ENCODE measurements at regions not wholly inside any gene's neighbourhood (a gene's known extent, or its start where the extent isn't known, plus 50 kb on each side); places are given as distances from the start of the nearest gene placed in this dataset.
"Not testable (repeated sequence)": the region's sequence is repeated elsewhere in the genome, so short reads cannot be mapped to it uniquely, and the experiment has no call there.

GRCh38 chr6:121740188-121740587 lies 304.7 kb downstream of the GJA1 start:
- H3K4me3 Mint-ChIP-seq; H3K36me3 Mint-ChIP-seq (ENCODE audit: low read depth); H3K27me3 Mint-ChIP-seq (ENCODE audit: low read depth); H3K27ac Mint-ChIP-seq; H3K4me1 Mint-ChIP-seq (ENCODE audit: low read depth); H3K9me3 Mint-ChIP-seq: not testable (repeated sequence)

DNA sequence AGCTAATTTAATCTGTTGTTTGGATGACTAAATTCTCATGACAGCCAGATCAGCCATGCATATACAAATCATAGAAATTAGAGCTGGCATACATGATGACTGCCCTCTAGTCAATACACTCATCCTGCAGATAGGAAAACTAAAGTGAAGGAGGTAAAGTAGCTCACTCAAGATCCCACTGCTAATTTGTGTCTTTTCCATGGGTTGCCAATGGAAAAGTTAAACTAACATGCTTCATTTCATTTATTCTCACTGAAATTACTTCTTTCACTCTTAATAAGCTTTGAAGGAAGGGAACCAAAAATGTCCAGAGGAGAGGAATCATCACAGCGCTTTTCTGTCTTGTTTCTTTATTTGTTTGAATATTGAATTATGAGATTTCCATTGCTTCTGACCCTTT lies 308.2 kb downstream of the GJA1 start:
- Mint-ChIP-seq H3K27me3 (ENCODE audit: low read depth) (no peaks in the 10 kb centered on the region), H3K9me3 (no peaks in the 10 kb centered on the region), H3K36me3 (ENCODE audit: low read depth) (no peaks in the 10 kb centered on the region), H3K4me3 (no peak overlapping the region), H3K27ac (no peak overlapping the region), H3K4me1 (ENCODE audit: low read depth) (no peaks in the 10 kb centered on the region)

- Mint-ChIP-seq H3K4me3 (no peak overlapping the region), H3K36me3 (ENCODE audit: low read depth) (no peaks in the 10 kb centered on the region), H3K9me3 (no peaks in the 10 kb centered on the region), H3K27me3 (ENCODE audit: low read depth) (no peaks in the 10 kb centered on the region), H3K27ac (no peak overlapping the region), H3K4me1 (ENCODE audit: low read depth) (no peaks in the 10 kb centered on the region)
These were observed 312.9 kb downstream of the GJA1 start for GRCh38 chr6:121748376-121748775.

DNA sequence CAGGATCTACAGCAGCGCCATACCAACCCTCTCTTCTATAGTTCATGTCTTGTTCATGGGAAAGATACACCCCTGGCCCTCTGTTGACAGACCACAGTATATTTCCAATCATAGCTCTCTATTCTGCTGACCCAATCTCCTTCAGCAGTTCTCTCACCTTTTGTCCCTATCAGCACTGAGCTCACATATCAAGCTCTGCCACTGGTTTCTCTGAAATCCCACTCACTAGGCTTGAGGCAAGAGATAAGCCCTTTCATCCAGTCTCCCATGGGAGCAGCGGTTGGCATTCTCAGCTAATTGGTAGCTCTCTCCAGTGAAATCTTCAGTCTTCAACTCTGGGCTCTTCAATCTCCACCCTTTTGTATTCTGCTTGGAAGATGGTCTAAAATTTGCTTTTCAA lies 313.4 kb downstream of the GJA1 start:
- Mint-ChIP-seq H3K4me3 (no peak overlapping the region), H3K27ac (no peak overlapping the region), H3K4me1 (ENCODE audit: low read depth) (no peaks in the 10 kb centered on the region), H3K9me3 (no peaks in the 10 kb centered on the region), H3K27me3 (ENCODE audit: low read depth) (no peaks in the 10 kb centered on the region), H3K36me3 (ENCODE audit: low read depth) (no peaks in the 10 kb centered on the region)

DNA sequence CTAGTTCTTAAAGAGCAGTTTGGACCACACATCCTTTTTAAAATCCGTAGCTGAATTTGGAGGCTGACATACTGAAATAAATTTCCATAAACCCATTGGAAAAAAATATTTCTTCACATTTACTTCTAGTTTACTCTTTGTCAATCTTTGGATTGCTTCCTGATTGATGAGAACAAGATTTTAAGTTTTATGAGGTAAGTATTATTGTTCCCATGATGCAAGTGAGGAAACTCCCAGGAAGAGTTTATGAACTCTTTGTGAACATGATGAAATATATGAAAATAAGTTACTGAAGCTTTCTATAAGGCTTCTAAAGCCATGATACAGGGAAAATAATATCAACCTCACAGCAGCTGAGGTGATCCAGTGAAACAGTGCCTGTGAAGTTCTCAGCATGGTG lies 320.0 kb downstream of the GJA1 start:
- Mint-ChIP-seq H3K36me3 (ENCODE audit: low read depth) (no peaks in the 10 kb centered on the region), H3K27ac (no peak overlapping the region), H3K4me1 (ENCODE audit: low read depth) (peaks cover 3% of the 10 kb centered on the region), H3K4me3 (no peak overlapping the region), H3K27me3 (ENCODE audit: low read depth) (no peaks in the 10 kb centered on the region), H3K9me3 (no peaks in the 10 kb centered on the region)

DNA sequence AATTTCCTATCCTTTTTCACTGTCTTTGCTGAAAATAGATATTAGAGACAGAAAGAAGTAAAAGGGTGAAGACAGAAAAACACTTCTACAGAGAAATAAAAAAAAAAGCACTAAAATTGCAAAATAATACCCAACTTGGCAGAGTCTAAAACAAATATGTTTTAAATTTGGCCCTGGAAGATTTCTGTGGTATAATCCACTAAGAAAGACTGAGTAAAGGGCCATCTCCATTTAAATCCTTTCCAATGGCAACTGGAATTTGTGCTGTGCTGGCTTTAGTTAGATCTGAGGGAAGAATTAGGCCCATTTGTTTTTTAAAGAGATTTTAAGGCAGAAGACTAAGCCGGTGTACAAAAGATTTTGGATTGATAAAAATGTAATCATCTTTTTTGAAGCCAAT lies 321.2 kb downstream of the GJA1 start:
- H3K9me3 Mint-ChIP-seq, result peaks cover 4% of the 10 kb centered on the region
- no peak overlapping the region for H3K27ac Mint-ChIP-seq
- H3K4me1 Mint-ChIP-seq (ENCODE audit: low read depth), result peaks cover 3% of the 10 kb centered on the region
- no peaks in the 10 kb centered on the region for H3K36me3 Mint-ChIP-seq (ENCODE audit: low read depth)
- no peak overlapping the region for H3K4me3 Mint-ChIP-seq
- no peaks in the 10 kb centered on the region for H3K27me3 Mint-ChIP-seq (ENCODE audit: low read depth)

- Mint-ChIP-seq H3K9me3 (peaks cover 8% of the 10 kb centered on the region), H3K27me3 (ENCODE audit: low read depth) (no peaks in the 10 kb centered on the region), H3K27ac (no peak overlapping the region), H3K4me3 (no peak overlapping the region), H3K36me3 (ENCODE audit: low read depth) (no peaks in the 10 kb centered on the region), H3K4me1 (ENCODE audit: low read depth) (peaks cover 6% of the 10 kb centered on the region)
These were observed 323.9 kb downstream of the GJA1 start for GRCh38 chr6:121759370-121759769.

DNA sequence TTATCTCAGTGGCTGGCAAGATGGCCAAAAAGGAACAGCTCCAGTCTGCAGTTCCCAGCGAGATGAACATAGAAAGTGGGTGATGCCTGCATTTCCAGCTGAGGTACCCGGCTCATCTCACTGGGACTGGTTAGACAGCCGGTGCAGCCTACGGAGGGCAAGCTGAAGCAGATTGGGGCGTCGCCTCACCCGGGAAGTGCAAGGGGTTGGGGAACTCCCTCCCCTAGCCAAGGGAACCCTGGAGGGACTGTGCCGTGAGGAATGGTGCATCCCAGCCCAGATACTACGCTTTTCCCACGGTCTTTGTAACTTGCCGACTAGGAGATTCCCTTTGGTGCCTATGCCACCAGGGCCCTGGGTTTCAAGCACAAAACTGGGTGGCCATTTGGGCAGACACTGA lies 324.7 kb downstream of the GJA1 start:
- peaks cover 2% of the 10 kb centered on the region for H3K36me3 Mint-ChIP-seq (ENCODE audit: low read depth)
- H3K9me3 Mint-ChIP-seq, result peaks cover 12% of the 10 kb centered on the region
- H3K4me3 Mint-ChIP-seq, result no peak overlapping the region
- H3K27me3 Mint-ChIP-seq (ENCODE audit: low read depth), result no peaks in the 10 kb centered on the region
- H3K27ac Mint-ChIP-seq, result no peak overlapping the region
- H3K4me1 Mint-ChIP-seq (ENCODE audit: low read depth), result peaks cover 13% of the 10 kb centered on the region

GRCh38 chr6:121760745-121761144 lies 325.3 kb downstream of the GJA1 start:
- peaks cover 15% of the 10 kb centered on the region for H3K9me3 Mint-ChIP-seq
- H3K4me3 Mint-ChIP-seq, result no peak overlapping the region
- H3K4me1 Mint-ChIP-seq (ENCODE audit: low read depth), result peaks cover 14% of the 10 kb centered on the region
- H3K27me3 Mint-ChIP-seq (ENCODE audit: low read depth), result no peaks in the 10 kb centered on the region
- no peak overlapping the region for H3K27ac Mint-ChIP-seq
- peaks cover 2% of the 10 kb centered on the region for H3K36me3 Mint-ChIP-seq (ENCODE audit: low read depth)

- Mint-ChIP-seq H3K27me3 (ENCODE audit: low read depth) (no peaks in the 10 kb centered on the region), H3K9me3 (peaks cover 18% of the 10 kb centered on the region), H3K27ac (no peak overlapping the region), H3K4me1 (ENCODE audit: low read depth) (peaks cover 12% of the 10 kb centered on the region), H3K4me3 (no peak overlapping the region), H3K36me3 (ENCODE audit: low read depth) (peaks cover 2% of the 10 kb centered on the region)
These were observed 329.0 kb downstream of the GJA1 start for GRCh38 chr6:121764493-121764892.

DNA sequence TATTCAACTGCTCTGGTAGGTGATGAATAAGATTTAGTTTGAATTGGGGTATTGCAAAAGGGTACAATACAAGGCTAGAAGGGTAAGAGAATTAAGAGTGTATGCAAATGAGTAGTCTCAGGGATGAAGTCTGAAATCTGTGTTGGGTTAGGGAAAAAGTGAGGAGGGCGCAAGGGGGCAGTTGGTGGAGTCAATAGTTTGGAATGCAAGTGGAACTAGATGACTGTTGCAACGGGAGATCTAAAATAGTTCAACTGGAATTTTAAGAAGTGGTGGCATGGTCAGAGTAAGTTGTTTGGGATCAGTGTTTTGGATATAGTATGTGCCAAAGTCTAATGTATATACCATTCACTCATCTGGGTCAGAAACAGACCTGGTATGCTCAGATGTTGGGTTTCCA lies 329.6 kb downstream of the GJA1 start:
- H3K4me1 Mint-ChIP-seq (ENCODE audit: low read depth), result peaks cover 12% of the 10 kb centered on the region
- no peak overlapping the region for H3K4me3 Mint-ChIP-seq
- no peak overlapping the region for H3K27ac Mint-ChIP-seq
- H3K27me3 Mint-ChIP-seq (ENCODE audit: low read depth), result no peaks in the 10 kb centered on the region
- peaks cover 2% of the 10 kb centered on the region for H3K36me3 Mint-ChIP-seq (ENCODE audit: low read depth)
- H3K9me3 Mint-ChIP-seq, result peaks cover 18% of the 10 kb centered on the region

DNA sequence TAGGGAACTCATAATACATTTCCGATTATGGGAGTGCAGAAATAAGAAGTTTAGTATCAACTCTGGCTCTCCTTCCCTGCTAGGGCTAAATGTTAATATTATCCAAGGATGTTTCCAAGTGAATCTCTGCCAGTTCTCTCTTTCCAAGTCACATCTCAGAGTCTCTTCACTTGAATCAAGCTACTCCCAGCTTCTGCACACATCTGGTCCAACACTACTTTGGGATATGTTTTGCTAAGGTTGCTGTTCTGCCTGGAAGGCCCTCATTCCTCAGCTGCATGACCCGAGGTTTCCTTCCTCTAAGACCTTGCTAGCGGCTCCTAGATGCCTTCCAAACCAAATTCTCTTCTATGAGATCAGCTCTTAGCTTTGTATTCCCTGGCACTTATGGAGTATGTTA lies 331.8 kb downstream of the GJA1 start:
- peaks cover 2% of the 10 kb centered on the region for H3K36me3 Mint-ChIP-seq (ENCODE audit: low read depth)
- no peak overlapping the region for H3K27ac Mint-ChIP-seq
- H3K4me1 Mint-ChIP-seq (ENCODE audit: low read depth), result peaks cover 23% of the 10 kb centered on the region
- H3K9me3 Mint-ChIP-seq, result peaks cover 10% of the 10 kb centered on the region
- no peaks in the 10 kb centered on the region for H3K27me3 Mint-ChIP-seq (ENCODE audit: low read depth)
- no peak overlapping the region for H3K4me3 Mint-ChIP-seq

- H3K27me3 Mint-ChIP-seq (ENCODE audit: low read depth), result no peaks in the 10 kb centered on the region
- H3K4me3 Mint-ChIP-seq, result no peak overlapping the region
- no peaks in the 10 kb centered on the region for H3K36me3 Mint-ChIP-seq (ENCODE audit: low read depth)
- no peak overlapping the region for H3K27ac Mint-ChIP-seq
- peaks cover 3% of the 10 kb centered on the region for H3K9me3 Mint-ChIP-seq
- peaks cover 23% of the 10 kb centered on the region for H3K4me1 Mint-ChIP-seq (ENCODE audit: low read depth)
These were observed 335.5 kb downstream of the GJA1 start for GRCh38 chr6:121770943-121771342.

DNA sequence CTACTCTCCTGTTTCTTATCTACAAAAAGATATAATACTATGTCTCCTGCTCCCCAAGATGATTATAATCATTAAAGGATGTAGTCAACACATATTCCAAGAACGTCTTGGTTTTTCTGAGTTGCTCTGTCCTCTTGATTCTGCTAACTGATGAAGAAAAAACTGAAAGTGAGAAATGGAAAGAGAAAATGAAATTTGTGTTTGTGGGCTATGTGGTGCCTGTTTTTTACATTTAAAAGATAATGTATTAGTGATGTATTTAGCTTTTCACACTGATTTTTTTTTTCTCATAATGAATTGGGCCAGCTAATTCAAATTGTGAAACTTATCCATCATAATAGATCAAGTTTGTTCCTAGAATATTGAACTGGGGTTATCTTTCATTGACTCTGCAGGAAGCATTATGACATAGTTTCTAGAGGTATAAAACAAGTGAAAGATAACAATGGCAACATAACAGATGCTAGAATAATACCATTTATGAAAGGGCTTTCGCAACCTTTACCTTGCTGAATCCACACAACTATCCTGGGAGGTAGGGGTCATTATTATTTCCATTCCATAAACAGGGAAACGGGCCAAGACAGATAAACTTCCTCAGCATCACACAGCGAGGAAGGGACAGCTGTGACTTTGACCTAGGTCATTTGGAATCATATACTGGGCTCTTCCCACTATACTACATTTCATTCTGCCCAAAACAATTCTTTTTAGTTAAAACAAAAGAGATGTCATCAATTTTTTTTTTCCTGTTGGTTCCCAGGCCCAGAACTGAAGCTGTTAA lies 336.7 kb downstream of the GJA1 start:
- Mint-ChIP-seq H3K27ac (peak overlapping the region; percentile 26), H3K9me3 (no peaks in the 10 kb centered on the region), H3K36me3 (ENCODE audit: low read depth) (no peaks in the 10 kb centered on the region), H3K4me1 (ENCODE audit: low read depth) (peaks cover 23% of the 10 kb centered on the region), H3K4me3 (no peak overlapping the region), H3K27me3 (ENCODE audit: low read depth) (no peaks in the 10 kb centered on the region)

- Mint-ChIP-seq H3K4me1 (ENCODE audit: low read depth) (peaks cover 20% of the 10 kb centered on the region), H3K27ac (no peak overlapping the region), H3K9me3 (no peaks in the 10 kb centered on the region), H3K4me3 (no peak overlapping the region), H3K36me3 (ENCODE audit: low read depth) (no peaks in the 10 kb centered on the region), H3K27me3 (ENCODE audit: low read depth) (no peaks in the 10 kb centered on the region)
These were observed 340.6 kb downstream of the GJA1 start for GRCh38 chr6:121776054-121776453.

Measured in T-helper 1 cell treated with Interleukin-12 subunit alpha and Interleukin-12 subunit beta and Interleukin-4 antibody, amounts not matched to agents 30 μg/mL and 1 μg/mL, for 36 hours (primary cell).